GM12878 (cell line): ENCODE measurements at regions not wholly inside any gene's neighbourhood (a gene's known extent, or its start where the extent isn't known, plus 50 kb on each side); places are given as distances from the start of the nearest gene placed in this dataset.

Source experiments
- ATAC-seq: fragments of 200-7000 bp; cut with Tn5 transposase; 3 replicates; pipeline ENCODE4 v1.9.1; 2020; ENCODE audit warnings: mild to moderate bottlenecking, moderate library complexity
- BruUV-seq: library from RNA; stranded (reverse); fragments of 400-500 nt; replicated peaks from 2 replicates; lab custom pipeline; 2021; lab: Mats Ljungman, UMichigan
- CTCF ChIA-PET: fragments of 300-600 bp; sonication (Branson Sonifier 250); formaldehyde crosslinking; extraction: SDS; loops from one replicate; lab custom pipeline; 2021; ENCODE audit warnings: inconsistent platforms; lab: Yijun Ruan, JAX
- POLR2A ChIA-PET: fragments of 350-600 bp; formaldehyde crosslinking; extraction: SDS; loops from one replicate; lab custom pipeline; 2021; ENCODE audit warnings: inconsistent platforms; lab: Charles Lee
- RAD21 ChIA-PET: fragments of 300-600 bp; sonication (Branson Sonifier 250); formaldehyde crosslinking; loops from one replicate; lab custom pipeline; 2023; ENCODE audit warnings: antibody characterized with exemption; ENCODE audit not compliant: unreplicated experiment; lab: Charles Lee
- SMC1A ChIA-PET: fragments of 300-600 bp; sonication (Branson Sonifier 250); formaldehyde crosslinking; loops from one replicate; lab custom pipeline; 2023; ENCODE audit not compliant: unreplicated experiment, uncharacterized antibody; lab: Charles Lee
- DNase-seq: peaks from one replicate; pipeline ENCODE4 v3.0.0-alpha.2; 2011; ENCODE audit warnings: low read depth, low spot score
- FAIRE-seq: peaks from 3 replicates; lab custom pipeline; 2011; peaks lifted over from hg19 to GRCh38; lab: Jason Lieb, UNC
- H2AFZ ChIP-seq: 2 replicates; pipeline ENCODE4 v1.6.0; 2011; ENCODE audit warnings: low read depth, low read length, control low read depth; ENCODE audit not compliant: control insufficient read depth
- H3K27ac ChIP-seq: 2 replicates; pipeline ENCODE4 v1.5.1; 2011; ENCODE audit warnings: control low read depth; ENCODE audit not compliant: control insufficient read depth, insufficient read depth
- H3K27me3 ChIP-seq, 2 experiments: replicated peaks in 1 of 2; 2 replicates each; pipeline versions ENCODE4 v1.6.0 to v1.6.1; 2011; ENCODE audit warnings: low read length in 1 of 2; ENCODE audit not compliant: control insufficient read depth in 2 of 2, insufficient read depth in 2 of 2
- H3K36me3 ChIP-seq, 2 experiments: 2 replicates each; pipeline ENCODE4 v1.5.1; 2011; ENCODE audit warnings: low read length in 1 of 2; ENCODE audit not compliant: control insufficient read depth in 2 of 2, insufficient read depth in 2 of 2
- H3K4me1 ChIP-seq: 2 replicates; pipeline ENCODE4 v1.6.1; 2011; ENCODE audit warnings: mild to moderate bottlenecking, low read length, moderate library complexity, mixed read lengths; ENCODE audit not compliant: control insufficient read depth, insufficient read depth
- H3K4me2 ChIP-seq: 2 replicates; pipeline ENCODE4 v1.6.0; 2011; ENCODE audit warnings: control low read depth; ENCODE audit not compliant: control insufficient read depth, insufficient read depth
- H3K4me3 ChIP-seq: fragments of 200-600 bp; sonication (generic); 2 replicates; pipeline ENCODE4 v1.5.1; 2016
- H3K79me2 ChIP-seq: 2 replicates; pipeline ENCODE4 v1.6.0; 2011; ENCODE audit warnings: low read length; ENCODE audit not compliant: control insufficient read depth, insufficient read depth
- H3K9ac ChIP-seq: 2 replicates; pipeline ENCODE4 v1.8.0; 2011; ENCODE audit warnings: low read length, control low read depth, mixed read lengths; ENCODE audit not compliant: control insufficient read depth, insufficient read depth
- H3K9me3 ChIP-seq: replicated peaks from 3 replicates; pipeline ENCODE4 v1.5.1; 2011; ENCODE audit warnings: mild to moderate bottlenecking, low read length; ENCODE audit not compliant: control insufficient read depth, insufficient read depth
- H4K20me1 ChIP-seq: 2 replicates; pipeline ENCODE4 v1.6.0; 2011; ENCODE audit not compliant: control insufficient read depth, insufficient read depth
- ATF3 ChIP-seq: IDR thresholded peaks from 2 replicates; pipeline ENCODE4 v1.6.1; 2011; ENCODE audit warnings: low read depth, mild to moderate bottlenecking, low read length, moderate library complexity, borderline replicate concordance; ENCODE audit errors: extremely low read depth
- CEBPB ChIP-seq, 2 experiments: fragments of 150-350 bp in 1 of 2; IDR thresholded peaks; 2 replicates each; pipeline ENCODE4 v1.6.1; 2012 to 2014; ENCODE audit warnings: low read depth in 2 of 2, low read length in 2 of 2, borderline replicate concordance in 1 of 2, inconsistent platforms in 1 of 2
- CREM ChIP-seq: IDR thresholded peaks from 2 replicates; pipeline ENCODE4 v1.6.1; 2014; ENCODE audit warnings: antibody characterized with exemption, low read depth
- E4F1 ChIP-seq: fragments of 450-650 bp; IDR thresholded peaks from 2 replicates; pipeline ENCODE4 v1.6.1; 2018; ENCODE audit warnings: borderline replicate concordance, mild to moderate bottlenecking; ENCODE audit not compliant: partially characterized antibody
- FOXM1 ChIP-seq: IDR thresholded peaks from 2 replicates; pipeline ENCODE4 v1.6.1; 2012; ENCODE audit warnings: low read depth, mild to moderate bottlenecking, inconsistent platforms, low read length, moderate library complexity
- HDAC6 ChIP-seq: fragments of 200-600 bp; sonication (generic); IDR thresholded peaks from one replicate; pipeline ENCODE4 v1.8.0; 2017; ENCODE audit warnings: antibody characterized with exemption; ENCODE audit not compliant: unreplicated experiment
- JUND ChIP-seq: IDR thresholded peaks from 2 replicates; pipeline ENCODE4 v1.6.1; 2012; ENCODE audit warnings: low read depth, mild to moderate bottlenecking, low read length, improper control_type of control experiment, moderate library complexity
- TBL1XR1 ChIP-seq: IDR thresholded peaks from 2 replicates; pipeline ENCODE4 v1.6.1; 2012; ENCODE audit warnings: low read depth, low read length, improper control_type of control experiment
- TCF3 ChIP-seq: IDR thresholded peaks from 2 replicates; pipeline ENCODE4 v1.6.1; 2012; ENCODE audit warnings: low read depth, mild to moderate bottlenecking, low read length, borderline replicate concordance; ENCODE audit not compliant: insufficient read depth
- ZSCAN29 ChIP-seq: fragments of 450-650 bp; IDR thresholded peaks from 2 replicates; pipeline ENCODE4 v1.6.1; 2017; ENCODE audit warnings: mild to moderate bottlenecking, moderate library complexity
- WGBS: methylation state at CpG from one replicate; pipeline ENCODE4 v1.1.6; 2016; ENCODE audit warnings: low lambda C conversion rate; ENCODE audit not compliant: insufficient replicate concordance, insufficient coverage; ENCODE audit errors: missing lambda C conversion rate; 5-methylcytosine and 5-hydroxymethylcytosine counted together
- in situ Hi-C: fragments of 300-500 bp; cut with MboI; formaldehyde crosslinking; loops from 9 replicates; pipeline ENCODE4 v1.14.3; 2018; ENCODE audit warnings: mixed read lengths
- intact Hi-C: fragments of 100-400 bp; cut with micrococcal nuclease; formaldehyde crosslinking; loops from one replicate; pipeline ENCODE4 v1.14.2; 2022; ENCODE audit not compliant: unreplicated experiment

- no peak for TF ChIP-seq TCF3
- no peak for TF ChIP-seq FOXM1
- no peak for TF ChIP-seq TBL1XR1
These were observed 244.9 kb downstream of the C12orf50 start (continued) for GRCh38 chr12:87784350-87784749.

GRCh38 chr12:87783467-87783866 is 245.7 kb downstream of the C12orf50 start:
- Histone ChIP-seq H3K36me3 (no peaks in the 10 kb centered on the region), H3K9ac (no peak overlapping the region), H3K27ac (no peak overlapping the region), H3K4me3 (no peak overlapping the region), H3K4me1 (no peaks in the 10 kb centered on the region), H3K4me2 (no peak overlapping the region), H3K9me3 (no peaks in the 10 kb centered on the region), H2AFZ (no peak overlapping the region), H4K20me1 (no peaks in the 10 kb centered on the region), H3K79me2 (no peaks in the 10 kb centered on the region), H3K27me3 (no peaks in the 10 kb centered on the region)
- WGBS = 50% methylated on average over 8 of the region's 8 CpGs
- ChIA-PET SMC1A (no interaction called here), CTCF (interaction anchor here (0.6 kb wide), 1 partner anchor 1038 kb away, joined by 3 read pairs; no protein-coding TSS in a partner anchor), POLR2A (no interaction called here), RAD21 (no interaction called here)
- in situ Hi-C loops = no loop called here
- FAIRE-seq (no peak), ATAC-seq (no peak), DNase-seq (no peak)
- intact Hi-C loops = no loop called here
- no TSS peak for BruUV-seq
- TF ChIP-seq CREM = no peak

GRCh38 chr12:87782838-87783237 is 246.4 kb downstream of the C12orf50 start:
- CTCF ChIA-PET = no interaction called here
- 14% methylated on average over 3 of the region's 3 CpGs for WGBS
- Histone ChIP-seq H3K4me2 (no peak overlapping the region), H3K9me3 (no peaks in the 10 kb centered on the region), H3K27ac (no peak overlapping the region), H3K36me3 (no peaks in the 10 kb centered on the region), H4K20me1 (no peaks in the 10 kb centered on the region), H3K4me1 (no peaks in the 10 kb centered on the region), H3K4me3 (no peak overlapping the region), H2AFZ (no peak overlapping the region), H3K27me3 (no peaks in the 10 kb centered on the region), H3K9ac (no peak overlapping the region), H3K79me2 (no peaks in the 10 kb centered on the region)
- no peak for ATAC-seq
- DNase-seq = no peak
- SMC1A ChIA-PET = no interaction called here
- in situ Hi-C loops (no loop called here), intact Hi-C loops (no loop called here)
- FAIRE-seq = no peak
- RAD21 ChIA-PET = no interaction called here
- POLR2A ChIA-PET = no interaction called here
- BruUV-seq = no TSS peak
- TF ChIP-seq CEBPB (IDR thresholded peaks at IDR 0.05; ENCODE audit: borderline replicate concordance in 1 of 2, low read depth in 2 of 2, low read length in 2 of 2) (no peak), ZSCAN29 (no peak), JUND (no peak), E4F1 (no peak), HDAC6 (no peak), ATF3 (no peak)
